Sigmoid colon (tissue), 6 donors: ENCODE measurements at regions not wholly inside any gene's neighbourhood (a gene's known extent, or its start where the extent isn't known, plus 50 kb on each side); places are given as distances from the start of the nearest gene placed in this dataset.

ENCODE experiments used
- DNase-seq: peaks from one replicate; pipeline ENCODE4 v3.0.0-alpha.2; 2019
- H3K27ac ChIP-seq, 4 donors: fragments of 200-600 bp; sonication (generic); one replicate each; pipeline ENCODE4 v1.5.1; 2016 to 2019; ENCODE audit warnings: mild to moderate bottlenecking in 1 of 4
- H3K27me3 ChIP-seq, 3 donors: fragments of 200-600 bp; sonication (generic); one replicate each; pipeline ENCODE4 v1.5.1; 2019; ENCODE audit warnings: mild to moderate bottlenecking in 1 of 3
- H3K36me3 ChIP-seq, 4 donors: fragments of 200-600 bp; sonication (generic); one replicate each; pipeline ENCODE4 v1.5.1; 2016 to 2019
- H3K4me1 ChIP-seq, 4 donors: fragments of 200-600 bp; sonication (generic); one replicate each; pipeline ENCODE4 v1.5.1; 2017 to 2019
- H3K4me3 ChIP-seq, 4 donors: fragments of 200-600 bp; sonication (generic); one replicate each; pipeline ENCODE4 v1.5.1; 2017 to 2019; ENCODE audit warnings: mild to moderate bottlenecking in 2 of 4, moderate library complexity in 1 of 4
- H3K9me3 ChIP-seq, 4 donors: fragments of 200-600 bp in 3 of 4; sonication (generic) in 3 of 4; one replicate each; pipeline versions ENCODE4 v1.5.1 to v1.6.1; 2013 to 2019
- EP300 ChIP-seq, 4 donors: sonication (generic); formaldehyde crosslinking; IDR thresholded peaks; one replicate each; pipeline ENCODE4 v1.6.1; 2017; ENCODE audit warnings: antibody characterized with exemption in 4 of 4
- POLR2A ChIP-seq, 2 donors: fragments of 450-650 bp; IDR thresholded peaks; one replicate each; pipeline ENCODE4 v1.6.1; 2016; ENCODE audit warnings: antibody characterized with exemption in 2 of 2, mild to moderate bottlenecking in 2 of 2, moderate library complexity in 2 of 2
- POLR2AphosphoS5 ChIP-seq, 4 donors: sonication (generic); formaldehyde crosslinking; IDR thresholded peaks; one replicate each; pipeline ENCODE4 v1.6.1; 2017; ENCODE audit warnings: antibody characterized with exemption in 4 of 4
- WGBS, 2 donors: extraction: QIAGEN DNeasy Blood & Tissue Kit; methylation state at CpG; one replicate each; pipeline ENCODE4 v1.1.7; 2013; 5-methylcytosine and 5-hydroxymethylcytosine counted together
- intact Hi-C: fragments of 100-400 bp; cut with DNase I; formaldehyde crosslinking; loops from one replicate; pipeline ENCODE4 v1.15.1; 2023
- TF ChIP-seq, protein P1 (sequence below), 4 experiments: fragments of 450-650 bp in 3 of 4; fragments of 200-600 bp in 1 of 4; IDR thresholded peaks; one replicate each; pipeline ENCODE4 v1.5.1; 2016 to 2019; ENCODE audit warnings: antibody characterized with exemption in 4 of 4, mild to moderate bottlenecking in 3 of 4, moderate library complexity in 2 of 4
- donor health status: healthy with polysubstance abuse.
- donor health status: healthy.

DNA sequence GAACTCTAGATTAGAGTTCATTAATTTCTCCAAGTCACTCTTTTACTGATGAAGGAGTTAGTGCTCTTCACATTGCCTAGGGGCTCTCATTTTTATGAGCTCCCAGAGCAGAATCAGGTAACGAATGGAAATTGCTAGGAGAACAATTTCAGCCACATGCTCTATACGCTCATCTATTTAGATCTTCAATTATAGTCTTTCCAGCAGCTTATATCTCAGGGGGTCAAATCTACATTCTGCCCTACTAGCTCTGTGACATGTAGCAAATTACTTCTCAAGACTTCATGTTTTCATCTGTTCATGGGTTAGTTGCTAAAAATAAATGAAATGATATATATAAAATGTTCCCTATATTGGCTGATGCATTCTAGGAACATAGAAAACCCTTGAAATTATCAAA is 183.6 kb downstream of the PLPP3 start:
- Histone ChIP-seq H3K9me3 (no peaks in the 10 kb centered on the region), H3K27ac (no peak overlapping the region), H3K27me3 (no peaks in the 10 kb centered on the region), H3K4me3 (no peak overlapping the region), H3K4me1 (no peaks in the 10 kb centered on the region), H3K36me3 (no peaks in the 10 kb centered on the region)
- 90% methylated on average over 2 of the region's 2 CpGs for WGBS, 2 donors
- intact Hi-C loops = no loop called here
- DNase-seq = no peak
- TF ChIP-seq, protein P1, sequence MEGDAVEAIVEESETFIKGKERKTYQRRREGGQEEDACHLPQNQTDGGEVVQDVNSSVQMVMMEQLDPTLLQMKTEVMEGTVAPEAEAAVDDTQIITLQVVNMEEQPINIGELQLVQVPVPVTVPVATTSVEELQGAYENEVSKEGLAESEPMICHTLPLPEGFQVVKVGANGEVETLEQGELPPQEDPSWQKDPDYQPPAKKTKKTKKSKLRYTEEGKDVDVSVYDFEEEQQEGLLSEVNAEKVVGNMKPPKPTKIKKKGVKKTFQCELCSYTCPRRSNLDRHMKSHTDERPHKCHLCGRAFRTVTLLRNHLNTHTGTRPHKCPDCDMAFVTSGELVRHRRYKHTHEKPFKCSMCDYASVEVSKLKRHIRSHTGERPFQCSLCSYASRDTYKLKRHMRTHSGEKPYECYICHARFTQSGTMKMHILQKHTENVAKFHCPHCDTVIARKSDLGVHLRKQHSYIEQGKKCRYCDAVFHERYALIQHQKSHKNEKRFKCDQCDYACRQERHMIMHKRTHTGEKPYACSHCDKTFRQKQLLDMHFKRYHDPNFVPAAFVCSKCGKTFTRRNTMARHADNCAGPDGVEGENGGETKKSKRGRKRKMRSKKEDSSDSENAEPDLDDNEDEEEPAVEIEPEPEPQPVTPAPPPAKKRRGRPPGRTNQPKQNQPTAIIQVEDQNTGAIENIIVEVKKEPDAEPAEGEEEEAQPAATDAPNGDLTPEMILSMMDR (IDR thresholded peaks at IDR 0.05) = no peak
- no peak for TF ChIP-seq POLR2A (IDR thresholded peaks at IDR 0.05)
- TF ChIP-seq POLR2AphosphoS5 (IDR thresholded peaks at IDR 0.05) = no peak
- TF ChIP-seq EP300 (IDR thresholded peaks at IDR 0.05) = no peak

DNA sequence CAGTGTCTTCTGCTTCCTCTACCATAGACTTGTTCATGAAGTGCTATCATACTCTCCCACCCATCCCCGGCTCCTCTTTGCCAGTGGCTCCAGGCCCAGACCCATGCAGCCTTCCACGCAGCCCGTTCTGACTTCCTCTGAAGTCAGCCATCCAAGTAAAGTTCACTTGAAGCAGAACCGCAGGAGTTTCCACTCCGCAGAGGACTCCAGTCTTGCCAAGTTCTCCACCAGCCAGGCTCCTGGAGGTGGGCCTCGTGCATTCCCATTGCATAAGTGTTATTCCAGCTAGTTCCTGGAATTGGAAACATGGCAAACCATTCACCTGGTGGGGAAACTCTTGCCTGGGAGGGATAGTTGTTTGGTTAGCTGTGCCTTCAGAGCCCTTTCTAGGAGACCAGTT is 185.1 kb downstream of the PLPP3 start:
- H3K27me3 ChIP-seq = no peaks in the 10 kb centered on the region
- H3K4me1 ChIP-seq = no peaks in the 10 kb centered on the region
- TF ChIP-seq, protein P1 (IDR thresholded peaks at IDR 0.05) = no peak
- no peaks in the 10 kb centered on the region for H3K9me3 ChIP-seq
- H3K36me3 ChIP-seq = no peaks in the 10 kb centered on the region
- intact Hi-C loops = no loop called here
- no peak overlapping the region for H3K4me3 ChIP-seq
- 93 to 94% methylated on average over 6 of the region's 6 CpGs for WGBS, 2 donors
- no peak overlapping the region for H3K27ac ChIP-seq
- DNase-seq = no peak

DNA sequence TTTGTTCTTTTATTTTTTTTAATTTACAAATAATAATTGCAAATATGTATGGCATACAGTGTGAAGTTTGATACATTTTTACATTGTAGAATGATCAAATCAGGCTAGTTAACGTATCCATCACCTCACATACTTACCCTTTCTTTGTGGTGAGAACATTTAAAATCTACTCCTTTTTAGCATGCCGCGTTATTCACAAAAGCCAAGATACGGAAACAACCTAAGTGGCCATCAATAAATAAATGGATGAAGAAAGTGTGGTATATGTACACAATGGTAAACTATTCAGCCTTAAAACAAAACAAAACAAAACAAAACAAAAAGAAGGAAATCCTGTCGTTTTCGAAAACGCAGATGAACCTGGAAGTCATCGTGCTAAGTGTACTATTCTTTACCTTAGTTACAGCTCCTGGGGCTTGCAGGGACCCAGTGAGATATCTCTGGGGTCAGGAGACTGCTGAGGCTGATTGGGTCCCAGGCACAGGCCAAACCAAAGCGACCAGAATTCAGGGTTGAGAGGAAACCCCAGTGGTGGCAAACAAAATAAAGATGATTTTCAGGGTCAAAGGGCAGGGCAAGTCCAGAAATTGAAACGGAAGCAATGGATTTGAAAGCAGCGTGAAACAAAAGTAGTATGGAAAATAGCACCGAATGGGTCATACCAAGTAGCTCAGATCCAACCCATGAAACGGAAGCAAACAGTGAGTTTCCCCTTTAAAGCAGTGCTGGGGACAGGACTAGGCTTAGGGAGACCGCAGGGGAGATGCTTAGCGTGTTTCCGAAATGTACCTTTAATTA is 188.2 kb downstream of the PLPP3 start:
- WGBS, 2 donors = 87 to 88% methylated on average over 16 of the region's 16 CpGs
- Histone ChIP-seq H3K36me3 (no peaks in the 10 kb centered on the region), H3K27me3 (no peaks in the 10 kb centered on the region), H3K9me3 (no peaks in the 10 kb centered on the region), H3K27ac (no peak overlapping the region), H3K4me1 (no peaks in the 10 kb centered on the region), H3K4me3 (no peak overlapping the region)
- DNase-seq = no peak
- intact Hi-C loops = no loop called here
- TF ChIP-seq, protein P1 (IDR thresholded peaks at IDR 0.05) = no peak
- TF ChIP-seq POLR2AphosphoS5 (IDR thresholded peaks at IDR 0.05) (no peak), EP300 (IDR thresholded peaks at IDR 0.05) (no peak), POLR2A (IDR thresholded peaks at IDR 0.05) (no peak)

DNA sequence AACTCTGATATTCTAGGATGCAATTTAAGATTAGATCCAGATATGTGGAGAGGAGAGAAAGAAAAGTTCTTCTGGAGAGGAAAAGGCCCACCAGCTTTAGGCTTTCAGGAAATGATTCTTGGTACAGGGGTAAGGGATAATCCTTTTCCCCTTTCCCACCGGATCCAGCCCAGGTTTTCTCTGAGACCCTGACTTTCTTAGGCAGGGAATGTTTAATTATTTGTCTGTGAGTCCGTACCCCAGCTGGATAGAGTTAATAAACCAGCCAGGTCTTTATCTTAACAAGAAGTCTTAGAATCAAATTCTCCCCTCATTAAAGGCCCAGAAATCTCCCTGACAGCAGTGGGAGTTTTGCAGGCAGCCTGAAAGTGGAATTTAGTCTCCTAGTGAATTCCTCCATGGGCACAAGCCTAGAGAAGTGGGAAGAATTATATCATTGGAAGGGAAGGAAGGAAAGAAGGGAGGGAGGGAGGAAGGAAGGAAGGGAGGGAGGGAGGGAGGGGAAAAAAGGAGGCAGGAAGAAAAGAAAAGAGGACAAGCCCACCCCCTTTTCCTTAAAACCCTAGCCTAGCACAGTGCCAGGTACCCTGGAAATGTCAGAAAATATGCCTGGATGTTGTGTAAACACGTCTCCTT is 189.0 kb downstream of the PLPP3 start:
- 53 to 70% methylated on average over 3 of the region's 3 CpGs for WGBS, 2 donors
- intact Hi-C loops = no loop called here
- H3K27ac ChIP-seq = no peak overlapping the region
- no peak for TF ChIP-seq POLR2AphosphoS5 (IDR thresholded peaks at IDR 0.05)
- no peak for TF ChIP-seq POLR2A (IDR thresholded peaks at IDR 0.05)
- no peak for TF ChIP-seq EP300 (IDR thresholded peaks at IDR 0.05)
- TF ChIP-seq, protein P1 (IDR thresholded peaks at IDR 0.05) = no peak
- DNase-seq = no peak
- no peaks in the 10 kb centered on the region for H3K9me3 ChIP-seq
- no peak overlapping the region for H3K4me3 ChIP-seq
- H3K27me3 ChIP-seq = no peaks in the 10 kb centered on the region
- no peaks in the 10 kb centered on the region for H3K36me3 ChIP-seq
- no peaks in the 10 kb centered on the region for H3K4me1 ChIP-seq
